ENCODE measurements at regions not wholly inside any gene's neighbourhood (a gene's known extent, or its start where the extent isn't known, plus 50 kb on each side); places are given as distances from the start of the nearest gene placed in this dataset.

- no peaks in the 10 kb centered on the region for H3K36me3 ChIP-seq
These were observed 79.4 kb downstream of the MRM1 start for GRCh38 chr17:36680701-36681202.

DNA sequence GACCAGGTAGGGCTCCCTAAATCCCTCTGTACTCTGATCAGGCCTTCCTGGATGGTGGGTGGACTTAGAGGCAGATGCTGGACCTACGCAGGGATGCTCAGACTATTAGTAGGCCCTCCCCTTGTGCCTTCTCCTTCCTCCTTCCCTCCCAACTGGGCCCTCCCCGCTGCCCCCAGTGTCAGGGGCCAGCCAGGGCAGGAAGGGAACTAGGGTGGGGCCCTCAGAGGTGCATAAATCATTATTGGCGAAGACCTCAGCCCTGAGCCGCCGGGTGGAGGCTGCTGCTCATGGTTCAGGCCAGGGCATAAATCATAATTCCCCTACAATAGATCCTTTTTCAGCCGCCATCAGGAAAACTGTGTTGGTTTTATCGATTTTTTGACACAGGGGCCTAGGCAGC, 81.4 kb downstream of the MRM1 start:
- ATAC-seq: no peak
- H3K9me3 ChIP-seq: no peaks in the 10 kb centered on the region
- intact Hi-C loops (cut with DNase I): no loop called here
- WGBS (ENCODE audit: insufficient coverage, low coverage, low lambda C conversion rate, missing lambda C conversion rate): 54% methylated on average over 5 of the region's 7 CpGs
- no peaks in the 10 kb centered on the region for H3K4me1 ChIP-seq
- no peaks in the 10 kb centered on the region for H3K36me3 ChIP-seq
- no peaks in the 10 kb centered on the region for H3K27me3 ChIP-seq
- TF ChIP-seq, protein P1, sequence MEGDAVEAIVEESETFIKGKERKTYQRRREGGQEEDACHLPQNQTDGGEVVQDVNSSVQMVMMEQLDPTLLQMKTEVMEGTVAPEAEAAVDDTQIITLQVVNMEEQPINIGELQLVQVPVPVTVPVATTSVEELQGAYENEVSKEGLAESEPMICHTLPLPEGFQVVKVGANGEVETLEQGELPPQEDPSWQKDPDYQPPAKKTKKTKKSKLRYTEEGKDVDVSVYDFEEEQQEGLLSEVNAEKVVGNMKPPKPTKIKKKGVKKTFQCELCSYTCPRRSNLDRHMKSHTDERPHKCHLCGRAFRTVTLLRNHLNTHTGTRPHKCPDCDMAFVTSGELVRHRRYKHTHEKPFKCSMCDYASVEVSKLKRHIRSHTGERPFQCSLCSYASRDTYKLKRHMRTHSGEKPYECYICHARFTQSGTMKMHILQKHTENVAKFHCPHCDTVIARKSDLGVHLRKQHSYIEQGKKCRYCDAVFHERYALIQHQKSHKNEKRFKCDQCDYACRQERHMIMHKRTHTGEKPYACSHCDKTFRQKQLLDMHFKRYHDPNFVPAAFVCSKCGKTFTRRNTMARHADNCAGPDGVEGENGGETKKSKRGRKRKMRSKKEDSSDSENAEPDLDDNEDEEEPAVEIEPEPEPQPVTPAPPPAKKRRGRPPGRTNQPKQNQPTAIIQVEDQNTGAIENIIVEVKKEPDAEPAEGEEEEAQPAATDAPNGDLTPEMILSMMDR (IDR thresholded peaks at IDR 0.05): no peak
- no peak for TF ChIP-seq POLR2A (IDR thresholded peaks at IDR 0.05)
- no peak for DNase-seq
- no peak overlapping the region for H3K4me3 ChIP-seq
- no peak overlapping the region for H3K27ac ChIP-seq

More at GRCh38 chr17:36680701-36681202, 79.4 kb downstream of the MRM1 start:
- Histone ChIP-seq H3K27ac (no peak overlapping the region), H3K9me3 (no peaks in the 10 kb centered on the region), H3K4me1 (no peaks in the 10 kb centered on the region), H3K27me3 (no peaks in the 10 kb centered on the region), H3K4me3 (no peak overlapping the region)
- TF ChIP-seq, protein P1 (IDR thresholded peaks at IDR 0.05): no peak
- no peak for TF ChIP-seq POLR2A (IDR thresholded peaks at IDR 0.05)
- ATAC-seq (no peak), DNase-seq (no peak)
- 50% methylated on average over 3 of the region's 6 CpGs for WGBS (ENCODE audit: insufficient coverage, low coverage, low lambda C conversion rate, missing lambda C conversion rate)
- intact Hi-C loops (cut with DNase I): no loop called here

GRCh38 chr17:36683387-36683786, 82.0 kb downstream of the MRM1 start:
- H3K4me3 ChIP-seq: no peak overlapping the region
- H3K27me3 ChIP-seq: no peaks in the 10 kb centered on the region
- DNase-seq: no peak
- H3K4me1 ChIP-seq: no peaks in the 10 kb centered on the region
- ATAC-seq: no peak
- no peak overlapping the region for H3K27ac ChIP-seq
- intact Hi-C loops (cut with DNase I): no loop called here
- 72% methylated on average over 4 of the region's 5 CpGs for WGBS (ENCODE audit: insufficient coverage, low coverage, low lambda C conversion rate, missing lambda C conversion rate)
- no peaks in the 10 kb centered on the region for H3K36me3 ChIP-seq
- TF ChIP-seq, protein P1 (IDR thresholded peaks at IDR 0.05): no peak
- TF ChIP-seq POLR2A (IDR thresholded peaks at IDR 0.05): no peak
- no peaks in the 10 kb centered on the region for H3K9me3 ChIP-seq

- no peaks in the 10 kb centered on the region for H3K9me3 ChIP-seq
- no peaks in the 10 kb centered on the region for H3K36me3 ChIP-seq
- no peak overlapping the region for H3K4me3 ChIP-seq
- TF ChIP-seq POLR2A (IDR thresholded peaks at IDR 0.05): no peak
- TF ChIP-seq, protein P1 (IDR thresholded peaks at IDR 0.05): no peak
- H3K27me3 ChIP-seq: no peaks in the 10 kb centered on the region
- H3K4me1 ChIP-seq: no peaks in the 10 kb centered on the region
- no peak overlapping the region for H3K27ac ChIP-seq
- WGBS (ENCODE audit: insufficient coverage, low coverage, low lambda C conversion rate, missing lambda C conversion rate): 81% methylated on average over 4 of the region's 4 CpGs
- DNase-seq (no peak), ATAC-seq (no peak)
- intact Hi-C loops (cut with DNase I): no loop called here
These were observed 82.8 kb downstream of the MRM1 start for GRCh38 chr17:36684134-36684533.

Data from right lobe of liver (tissue), 6 donors.